ENCODE measurements at regions not wholly inside any gene's neighbourhood (a gene's known extent, or its start where the extent isn't known, plus 50 kb on each side); places are given as distances from the start of the nearest gene placed in this dataset.

GRCh38 chr7:46170021-46170420 is 248.9 kb upstream of the IGFBP3 start:
- TF ChIP-seq CTCF (IDR thresholded peaks at IDR 0.05) (no peak), EP300 (IDR thresholded peaks at IDR 0.05) (no peak), POLR2A (IDR thresholded peaks at IDR 0.05) (no peak)
